OCI-LY7 (cell line): ENCODE measurements at regions not wholly inside any gene's neighbourhood (a gene's known extent, or its start where the extent isn't known, plus 50 kb on each side); places are given as distances from the start of the nearest gene placed in this dataset.

Experiments used
- BruUV-seq: library from RNA; stranded (reverse); fragments of 400-500 nt; replicated peaks from 2 replicates; lab custom pipeline; 2021; lab: Mats Ljungman, UMichigan
- CTCF ChIA-PET: fragments of 300-600 bp; sonication (Branson Sonifier 250); formaldehyde crosslinking; loops from one replicate; lab custom pipeline; 2022; ENCODE audit warnings: antibody characterized with exemption; ENCODE audit not compliant: unreplicated experiment; lab: Charles Lee
- POLR2A ChIA-PET: fragments of 300-600 bp; sonication (Branson Sonifier 250); formaldehyde crosslinking; loops from one replicate; lab custom pipeline; 2022; ENCODE audit warnings: antibody characterized with exemption; lab: Charles Lee
- DNase-seq: peaks from one replicate; pipeline ENCODE4 v3.0.0-alpha.2; 2015; ENCODE audit warnings: low spot score
- H2AFZ ChIP-seq: fragments of 200-600 bp; sonication (generic), shearing (Covaris generic); 2 replicates; pipeline ENCODE4 v1.6.1; 2014; ENCODE audit warnings: mild to moderate bottlenecking, antibody characterized with exemption, low read length, moderate library complexity
- H3K27ac ChIP-seq: fragments of 200-600 bp; sonication (generic); 2 replicates; pipeline ENCODE4 v1.5.1; 2014; ENCODE audit warnings: mixed run types, low read depth, mild to moderate bottlenecking, moderate library complexity, low read length, inconsistent platforms; ENCODE audit not compliant: poor library complexity, severe bottlenecking
- H3K36me3 ChIP-seq: fragments of 200-600 bp; sonication (generic); 2 replicates; pipeline ENCODE4 v1.6.1; 2014; ENCODE audit warnings: mild to moderate bottlenecking, antibody characterized with exemption, low read length, moderate library complexity, mixed read lengths; ENCODE audit not compliant: insufficient read depth
- H3K4me1 ChIP-seq: fragments of 200-600 bp; sonication (generic); 2 replicates; pipeline ENCODE4 v1.5.1; 2014; ENCODE audit warnings: mild to moderate bottlenecking, low read length; ENCODE audit not compliant: insufficient read depth, poor library complexity, severe bottlenecking
- H3K4me2 ChIP-seq: fragments of 200-600 bp; sonication (generic); 2 replicates; pipeline ENCODE4 v1.6.1; 2014; ENCODE audit warnings: mild to moderate bottlenecking, low read length
- H3K4me3 ChIP-seq: fragments of 200-600 bp; sonication (generic); 2 replicates; pipeline ENCODE4 v1.5.1; 2014; ENCODE audit warnings: mild to moderate bottlenecking, low read depth, low read length; ENCODE audit not compliant: poor library complexity, severe bottlenecking
- H3K79me2 ChIP-seq: fragments of 200-600 bp; sonication (generic); 2 replicates; pipeline ENCODE4 v1.6.1; 2016; ENCODE audit warnings: low read depth, mild to moderate bottlenecking, low read length, moderate library complexity, mixed read lengths; ENCODE audit not compliant: insufficient read depth
- H3K9me2 ChIP-seq: fragments of 200-600 bp; sonication (generic); 2 replicates; pipeline ENCODE4 v1.6.1; 2016; ENCODE audit warnings: mild to moderate bottlenecking, low read length, mixed read lengths; ENCODE audit not compliant: insufficient read depth
- H3K9me3 ChIP-seq: fragments of 200-600 bp; sonication (generic); 2 replicates; pipeline ENCODE4 v1.6.1; 2014; ENCODE audit warnings: mild to moderate bottlenecking, mixed run types, low read length, mixed read lengths
- H4K20me1 ChIP-seq: fragments of 200-600 bp; sonication (generic); 2 replicates; pipeline ENCODE4 v1.6.1; 2014; ENCODE audit warnings: mild to moderate bottlenecking, antibody characterized with exemption, low read length, moderate library complexity, mixed read lengths; ENCODE audit not compliant: insufficient read depth
- EZH2phosphoT487 ChIP-seq: fragments of 200-600 bp; sonication (generic); IDR thresholded peaks from 2 replicates; pipeline ENCODE4 v1.6.1; 2018; ENCODE audit warnings: low read depth, borderline replicate concordance, mild to moderate bottlenecking, mixed run types, antibody characterized with exemption, low read length, moderate library complexity, mixed read lengths
- intact Hi-C: fragments of 100-400 bp; cut with micrococcal nuclease; formaldehyde crosslinking; loops from one replicate; pipeline ENCODE4 v1.10.0; 2022; ENCODE audit not compliant: unreplicated experiment
- TF ChIP-seq, protein P1 (sequence below): fragments of 200-600 bp; sonication (generic); conservative IDR thresholded peaks from 2 replicates; pipeline ENCODE4 v1.5.1; 2014; ENCODE audit warnings: mild to moderate bottlenecking, antibody characterized with exemption, low read length, moderate library complexity, mixed read lengths

DNA sequence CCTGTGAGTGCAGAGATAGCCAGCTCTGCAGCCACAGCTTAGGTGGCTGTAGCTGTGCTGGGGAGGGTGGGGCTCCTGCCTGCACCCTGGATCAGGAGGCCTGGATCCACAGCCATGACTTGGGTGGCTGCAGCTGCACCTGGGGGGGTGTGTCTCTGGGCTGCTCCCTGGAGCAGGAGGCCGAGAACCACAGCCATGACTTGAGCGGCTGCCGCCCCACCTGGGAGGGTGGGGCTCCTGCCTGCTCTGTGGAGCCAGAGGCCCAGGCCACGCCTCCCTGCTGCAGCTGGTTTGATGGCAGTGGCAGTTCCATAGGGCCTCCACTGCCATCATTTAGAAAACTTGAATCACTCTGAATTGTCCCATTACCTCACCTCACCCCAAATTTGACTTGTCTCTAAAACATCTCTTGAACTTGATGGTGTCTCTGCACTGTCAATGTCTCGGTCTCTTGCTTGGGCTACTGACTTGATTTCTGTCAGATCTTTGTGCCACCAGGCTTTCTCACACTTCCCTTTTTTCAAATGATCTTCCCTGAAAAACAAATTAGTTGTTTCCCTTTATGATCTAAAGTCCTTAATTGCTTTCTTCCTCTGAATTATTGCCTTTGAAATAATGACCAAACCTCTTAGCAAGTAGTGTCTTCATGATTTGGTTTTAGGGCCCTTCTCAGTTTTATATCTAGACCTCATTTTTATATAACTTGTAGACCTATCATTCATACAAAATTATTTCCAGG is 313.2 kb upstream of the MME start:
- intact Hi-C loops: no loop called here
- ChIA-PET POLR2A (no interaction called here), CTCF (no interaction called here)
- Histone ChIP-seq H3K9me2 (no peaks in the 10 kb centered on the region), H2AFZ (peak overlapping the region; percentile 27; the same call in 1 of the 2 replicates), H3K36me3 (no peaks in the 10 kb centered on the region), H4K20me1 (no peaks in the 10 kb centered on the region), H3K4me1 (peaks cover 9% of the 10 kb centered on the region), H3K79me2 (no peaks in the 10 kb centered on the region), H3K9me3 (peaks cover 6% of the 10 kb centered on the region; the same call in 1 of the 2 replicates), H3K4me2 (peak overlapping the region; percentile 10; the same call in 1 of the 2 replicates), H3K27ac (no peak overlapping the region), H3K4me3 (no peak overlapping the region)
- no peak for TF ChIP-seq EZH2phosphoT487
- TF ChIP-seq, protein P1, sequence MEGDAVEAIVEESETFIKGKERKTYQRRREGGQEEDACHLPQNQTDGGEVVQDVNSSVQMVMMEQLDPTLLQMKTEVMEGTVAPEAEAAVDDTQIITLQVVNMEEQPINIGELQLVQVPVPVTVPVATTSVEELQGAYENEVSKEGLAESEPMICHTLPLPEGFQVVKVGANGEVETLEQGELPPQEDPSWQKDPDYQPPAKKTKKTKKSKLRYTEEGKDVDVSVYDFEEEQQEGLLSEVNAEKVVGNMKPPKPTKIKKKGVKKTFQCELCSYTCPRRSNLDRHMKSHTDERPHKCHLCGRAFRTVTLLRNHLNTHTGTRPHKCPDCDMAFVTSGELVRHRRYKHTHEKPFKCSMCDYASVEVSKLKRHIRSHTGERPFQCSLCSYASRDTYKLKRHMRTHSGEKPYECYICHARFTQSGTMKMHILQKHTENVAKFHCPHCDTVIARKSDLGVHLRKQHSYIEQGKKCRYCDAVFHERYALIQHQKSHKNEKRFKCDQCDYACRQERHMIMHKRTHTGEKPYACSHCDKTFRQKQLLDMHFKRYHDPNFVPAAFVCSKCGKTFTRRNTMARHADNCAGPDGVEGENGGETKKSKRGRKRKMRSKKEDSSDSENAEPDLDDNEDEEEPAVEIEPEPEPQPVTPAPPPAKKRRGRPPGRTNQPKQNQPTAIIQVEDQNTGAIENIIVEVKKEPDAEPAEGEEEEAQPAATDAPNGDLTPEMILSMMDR: no peak
- no TSS peak for BruUV-seq
- peak; percentile 19 for DNase-seq

DNA sequence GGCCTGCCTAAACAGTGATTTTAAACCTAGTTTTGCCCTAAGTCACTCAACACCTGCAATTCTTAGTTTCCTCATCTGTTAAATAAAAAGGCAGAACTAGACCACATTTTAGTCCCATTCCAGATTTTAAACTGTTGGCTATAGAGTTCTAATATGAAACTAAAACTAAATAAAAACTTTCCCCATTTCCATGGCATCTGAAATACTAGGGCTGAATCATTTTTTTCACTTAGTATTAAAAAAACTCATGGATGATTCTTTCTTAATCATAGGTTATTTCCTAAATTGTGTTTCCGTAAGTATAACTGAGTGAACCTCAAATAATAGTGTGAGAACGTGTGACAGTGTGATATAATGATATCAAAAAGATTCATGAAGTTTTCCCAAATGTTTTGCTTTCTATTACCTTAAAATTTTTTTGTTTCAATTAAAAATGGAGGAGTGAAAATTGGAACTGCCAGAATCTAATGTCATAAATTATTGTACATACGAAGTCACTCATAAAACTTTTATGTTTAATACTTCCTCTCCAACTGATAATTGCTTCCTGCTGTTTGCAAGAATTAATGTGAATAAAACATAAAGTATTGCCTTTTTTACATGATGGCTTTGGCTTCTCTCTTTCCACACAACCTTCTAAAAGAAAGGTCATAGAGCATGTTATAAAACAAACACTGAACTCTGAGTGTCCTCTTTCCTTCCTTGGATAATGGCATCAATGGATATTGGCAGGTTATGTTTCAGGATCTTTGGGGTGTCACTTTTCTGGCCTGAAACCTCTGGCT is 315.1 kb upstream of the MME start:
- peaks cover 9% of the 10 kb centered on the region for H3K4me1 ChIP-seq
- no peak for TF ChIP-seq EZH2phosphoT487
- TF ChIP-seq, protein P1: no peak
- H3K9me3 ChIP-seq: peaks cover 9% of the 10 kb centered on the region; the same call in 1 of the 2 replicates
- H3K9me2 ChIP-seq: no peaks in the 10 kb centered on the region
- H3K79me2 ChIP-seq: no peaks in the 10 kb centered on the region
- CTCF ChIA-PET: no interaction called here
- intact Hi-C loops: no loop called here
- H2AFZ ChIP-seq: peak overlapping the region; percentile 44; the same call in 1 of the 2 replicates
- POLR2A ChIA-PET: no interaction called here
- H3K4me3 ChIP-seq: no peak overlapping the region
- no peak overlapping the region for H3K27ac ChIP-seq
- no peaks in the 10 kb centered on the region for H4K20me1 ChIP-seq
- no TSS peak for BruUV-seq
- H3K4me2 ChIP-seq: no peak overlapping the region
- DNase-seq: no peak
- H3K36me3 ChIP-seq: no peaks in the 10 kb centered on the region
